ENCODE measurements at regions not wholly inside any gene's neighbourhood (a gene's known extent, or its start where the extent isn't known, plus 50 kb on each side); places are given as distances from the start of the nearest gene placed in this dataset.
"Not testable (repeated sequence)": the region's sequence is repeated elsewhere in the genome, so short reads cannot be mapped to it uniquely, and the experiment has no call there.

DNA sequence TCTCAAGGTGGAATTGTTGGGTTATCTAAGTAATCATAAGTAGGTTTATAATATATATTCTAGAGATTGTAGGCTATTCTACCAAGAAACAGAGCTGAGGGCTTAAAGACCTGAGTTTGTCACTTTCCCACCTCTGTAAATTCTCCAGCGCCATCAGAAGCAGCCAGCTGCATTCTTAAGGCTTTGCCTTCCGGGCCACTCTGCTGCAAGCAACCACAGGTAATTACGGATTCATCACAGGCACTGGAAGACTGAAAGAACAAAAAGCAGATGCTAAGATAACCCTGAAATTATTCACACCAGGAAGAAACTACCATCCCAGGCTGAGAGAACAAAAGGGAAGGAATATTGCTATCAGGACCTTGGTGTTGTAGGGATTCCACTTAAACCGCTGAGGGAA, 137.8 kb upstream of the JCAD start:
- Histone ChIP-seq H3K4me2 (ENCODE audit: low read length) (no peak overlapping the region), H3F3A (ENCODE audit: control insufficient read depth, insufficient read depth) (no peaks in the 10 kb centered on the region), H3K27ac (ENCODE audit: low read depth, low read length) (no peak overlapping the region), H3K36me3 (ENCODE audit: control insufficient read depth, low read length) (no peaks in the 10 kb centered on the region), H3K27me3 (ENCODE audit: control insufficient read depth, low read length) (no peaks in the 10 kb centered on the region; the same call in 1 of the 2 replicates), H4K20me1 (ENCODE audit: control insufficient read depth, insufficient read depth, low read depth, low read length) (no peaks in the 10 kb centered on the region), H3K9me2 (replicated peaks; ENCODE audit: control insufficient read depth, low read length) (no peaks in the 10 kb centered on the region), H3K4me1 (ENCODE audit: control insufficient read depth, low read length) (no peaks in the 10 kb centered on the region), H3K9me3 (ENCODE audit: control insufficient read depth, insufficient read depth, low read length) (no peaks in the 10 kb centered on the region), H3K4me3 (ENCODE audit: low read length) (no peak overlapping the region), H3K79me2 (ENCODE audit: control insufficient read depth, low read length) (no peaks in the 10 kb centered on the region)
- no peak for TF ChIP-seq EZH2phosphoT487 (IDR thresholded peaks at IDR 0.05; ENCODE audit: borderline replicate concordance, low read length)
- TF ChIP-seq, protein P1, sequence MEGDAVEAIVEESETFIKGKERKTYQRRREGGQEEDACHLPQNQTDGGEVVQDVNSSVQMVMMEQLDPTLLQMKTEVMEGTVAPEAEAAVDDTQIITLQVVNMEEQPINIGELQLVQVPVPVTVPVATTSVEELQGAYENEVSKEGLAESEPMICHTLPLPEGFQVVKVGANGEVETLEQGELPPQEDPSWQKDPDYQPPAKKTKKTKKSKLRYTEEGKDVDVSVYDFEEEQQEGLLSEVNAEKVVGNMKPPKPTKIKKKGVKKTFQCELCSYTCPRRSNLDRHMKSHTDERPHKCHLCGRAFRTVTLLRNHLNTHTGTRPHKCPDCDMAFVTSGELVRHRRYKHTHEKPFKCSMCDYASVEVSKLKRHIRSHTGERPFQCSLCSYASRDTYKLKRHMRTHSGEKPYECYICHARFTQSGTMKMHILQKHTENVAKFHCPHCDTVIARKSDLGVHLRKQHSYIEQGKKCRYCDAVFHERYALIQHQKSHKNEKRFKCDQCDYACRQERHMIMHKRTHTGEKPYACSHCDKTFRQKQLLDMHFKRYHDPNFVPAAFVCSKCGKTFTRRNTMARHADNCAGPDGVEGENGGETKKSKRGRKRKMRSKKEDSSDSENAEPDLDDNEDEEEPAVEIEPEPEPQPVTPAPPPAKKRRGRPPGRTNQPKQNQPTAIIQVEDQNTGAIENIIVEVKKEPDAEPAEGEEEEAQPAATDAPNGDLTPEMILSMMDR (IDR thresholded peaks at IDR 0.05; ENCODE audit: low read depth, low read length, poor library complexity, severe bottlenecking) = no peak

DNA sequence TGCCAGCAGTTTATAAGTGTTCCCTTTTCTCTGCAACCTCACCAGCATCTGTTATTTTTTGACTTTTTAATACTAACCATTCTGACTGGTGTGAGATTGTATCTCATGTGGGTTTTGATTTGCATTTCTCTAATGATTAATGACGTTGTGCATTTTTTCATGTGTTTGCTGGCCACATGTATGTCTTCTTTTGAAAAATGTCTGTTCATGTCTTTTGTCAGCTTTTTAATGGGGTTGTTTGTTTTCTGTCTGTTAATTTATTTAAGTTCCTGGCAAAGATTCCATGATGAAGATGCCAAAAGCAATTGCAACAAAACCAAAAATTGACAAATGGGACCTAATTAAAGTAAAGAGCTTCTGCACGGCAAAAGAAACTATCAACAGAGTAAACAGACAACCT, 137.2 kb upstream of the JCAD start:
- not testable (repeated sequence) for H3K9me3 ChIP-seq (ENCODE audit: control insufficient read depth, insufficient read depth, low read length); H3K4me1 ChIP-seq (ENCODE audit: control insufficient read depth, low read length); H3K27me3 ChIP-seq (ENCODE audit: control insufficient read depth, low read length); H3K79me2 ChIP-seq (ENCODE audit: control insufficient read depth, low read length); H3F3A ChIP-seq (ENCODE audit: control insufficient read depth, insufficient read depth); H4K20me1 ChIP-seq (ENCODE audit: control insufficient read depth, insufficient read depth, low read depth, low read length); H3K27ac ChIP-seq (ENCODE audit: low read depth, low read length); H3K4me3 ChIP-seq (ENCODE audit: low read length); H3K36me3 ChIP-seq (ENCODE audit: control insufficient read depth, low read length); H3K4me2 ChIP-seq (ENCODE audit: low read length); H3K9me2 ChIP-seq (replicated peaks; ENCODE audit: control insufficient read depth, low read length)

DNA sequence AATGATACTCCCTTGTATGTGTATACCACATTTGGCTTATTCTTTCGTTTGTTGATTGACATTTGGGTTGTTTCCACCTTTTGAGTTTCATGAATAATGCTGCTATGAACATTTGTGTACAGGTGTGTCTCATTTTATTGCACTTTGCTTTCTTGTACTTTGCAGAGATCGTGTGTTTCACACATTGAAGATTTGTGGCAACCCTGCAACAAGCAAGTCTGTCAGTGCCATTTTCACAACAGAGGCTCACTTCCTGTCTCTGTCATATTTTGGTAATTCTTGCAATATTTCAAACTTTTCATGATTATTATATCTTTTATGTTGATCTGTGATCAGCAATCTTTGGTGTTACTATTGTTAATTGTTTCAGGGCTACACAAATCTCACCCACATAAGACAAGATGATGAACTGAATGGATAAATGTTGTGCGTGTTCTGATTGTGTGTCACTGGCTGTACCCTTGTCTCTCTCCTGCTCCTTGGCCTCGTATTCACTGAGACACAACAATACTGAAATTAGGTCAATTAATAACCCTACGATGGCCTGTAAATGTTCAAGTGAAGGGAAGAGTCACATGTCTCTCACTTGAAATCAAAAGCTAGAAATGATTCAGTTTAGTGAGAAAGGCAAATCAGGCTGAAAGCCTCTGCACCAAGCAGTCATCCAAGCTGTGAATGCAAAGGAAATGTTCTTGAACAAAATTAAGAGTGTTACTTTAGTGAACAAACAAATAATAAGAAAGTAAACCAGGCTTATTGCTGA, 133.6 kb upstream of the JCAD start:
- TF ChIP-seq EZH2phosphoT487 (IDR thresholded peaks at IDR 0.05; ENCODE audit: borderline replicate concordance, low read length) = no peak
- TF ChIP-seq, protein P1 (IDR thresholded peaks at IDR 0.05; ENCODE audit: low read depth, low read length, poor library complexity, severe bottlenecking) = no peak
- no peaks in the 10 kb centered on the region; the same call in 1 of the 2 replicates for H3K27me3 ChIP-seq (ENCODE audit: control insufficient read depth, low read length)

More for the DNA sequence above, 133.6 kb upstream of the JCAD start:
- H3K27ac ChIP-seq (ENCODE audit: low read depth, low read length) = no peak overlapping the region
- no peaks in the 10 kb centered on the region for H3K9me2 ChIP-seq (replicated peaks; ENCODE audit: control insufficient read depth, low read length)
- no peaks in the 10 kb centered on the region for H3K36me3 ChIP-seq (ENCODE audit: control insufficient read depth, low read length)
- H3K79me2 ChIP-seq (ENCODE audit: control insufficient read depth, low read length) = no peaks in the 10 kb centered on the region
- no peaks in the 10 kb centered on the region for H3F3A ChIP-seq (ENCODE audit: control insufficient read depth, insufficient read depth)
- no peaks in the 10 kb centered on the region for H3K9me3 ChIP-seq (ENCODE audit: control insufficient read depth, insufficient read depth, low read length)
- no peaks in the 10 kb centered on the region for H3K4me1 ChIP-seq (ENCODE audit: control insufficient read depth, low read length)
- H4K20me1 ChIP-seq (ENCODE audit: control insufficient read depth, insufficient read depth, low read depth, low read length) = no peaks in the 10 kb centered on the region
- H3K4me2 ChIP-seq (ENCODE audit: low read length) = no peak overlapping the region
- H3K4me3 ChIP-seq (ENCODE audit: low read length) = no peak overlapping the region
